ENCODE measurements at regions not wholly inside any gene's neighbourhood (a gene's known extent, or its start where the extent isn't known, plus 50 kb on each side); places are given as distances from the start of the nearest gene placed in this dataset.

DNA sequence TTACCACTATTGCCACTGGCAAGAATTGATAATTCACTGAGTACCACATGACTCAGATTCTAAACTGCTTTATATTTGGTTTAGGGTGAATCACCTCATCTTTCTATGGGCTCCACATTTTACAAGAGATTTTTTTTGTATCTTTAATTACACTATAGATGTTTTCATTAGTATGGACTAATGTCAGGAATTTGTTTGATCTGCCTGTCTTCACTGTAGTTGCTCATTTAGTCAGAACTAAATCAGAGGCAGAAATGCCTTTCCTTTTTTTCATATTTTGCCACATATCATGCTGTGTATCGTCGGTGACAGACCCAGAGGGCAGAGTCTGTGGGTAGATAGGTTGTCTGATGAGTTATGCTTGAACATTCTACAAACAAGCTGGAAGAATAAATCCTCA lies 524.1 kb downstream of the METTL15 start:
- Histone ChIP-seq H3K36me3 (no peaks in the 10 kb centered on the region), H3K4me3 (ENCODE audit: low read depth, low read length) (no peak overlapping the region), H3K27me3 (no peaks in the 10 kb centered on the region), H3K4me1 (no peaks in the 10 kb centered on the region), H3K9me3 (no peaks in the 10 kb centered on the region)
- no peak for DNase-seq
- TF ChIP-seq CTCF (IDR thresholded peaks at IDR 0.05; ENCODE audit: low read depth, low read length): no peak

DNA sequence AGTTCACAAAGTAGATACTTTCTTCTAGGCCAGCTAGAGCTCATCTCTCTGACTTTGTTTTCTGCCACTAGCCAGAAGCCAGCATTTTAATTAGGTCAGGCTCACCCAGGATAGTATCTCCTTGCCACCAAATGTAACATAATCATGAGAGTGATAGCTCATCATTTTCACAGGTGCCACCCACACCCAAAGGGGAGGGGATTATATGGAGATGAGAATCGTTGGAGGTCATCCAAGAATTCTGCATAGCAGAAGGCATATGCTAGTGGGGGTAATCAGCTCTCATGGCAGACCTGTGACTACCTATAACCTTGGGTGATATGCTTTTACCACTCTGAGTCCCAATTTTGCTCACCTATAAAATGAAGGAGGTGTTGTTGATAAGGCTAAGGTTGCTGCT lies 523.0 kb downstream of the METTL15 start:
- no peaks in the 10 kb centered on the region for H3K4me1 ChIP-seq
- TF ChIP-seq CTCF (IDR thresholded peaks at IDR 0.05; ENCODE audit: low read depth, low read length): no peak
- no peak for DNase-seq
- H3K27me3 ChIP-seq: no peaks in the 10 kb centered on the region
- no peak overlapping the region for H3K4me3 ChIP-seq (ENCODE audit: low read depth, low read length)
- no peaks in the 10 kb centered on the region for H3K36me3 ChIP-seq
- no peaks in the 10 kb centered on the region for H3K9me3 ChIP-seq

GRCh38 chr11:28629235-28629634 lies 521.0 kb downstream of the METTL15 start:
- no peaks in the 10 kb centered on the region for H3K36me3 ChIP-seq
- TF ChIP-seq CTCF (IDR thresholded peaks at IDR 0.05; ENCODE audit: low read depth, low read length): no peak
- DNase-seq: no peak
- H3K4me1 ChIP-seq: no peaks in the 10 kb centered on the region
- H3K4me3 ChIP-seq (ENCODE audit: low read depth, low read length): no peak overlapping the region
- H3K27me3 ChIP-seq: no peaks in the 10 kb centered on the region
- no peaks in the 10 kb centered on the region for H3K9me3 ChIP-seq

DNA sequence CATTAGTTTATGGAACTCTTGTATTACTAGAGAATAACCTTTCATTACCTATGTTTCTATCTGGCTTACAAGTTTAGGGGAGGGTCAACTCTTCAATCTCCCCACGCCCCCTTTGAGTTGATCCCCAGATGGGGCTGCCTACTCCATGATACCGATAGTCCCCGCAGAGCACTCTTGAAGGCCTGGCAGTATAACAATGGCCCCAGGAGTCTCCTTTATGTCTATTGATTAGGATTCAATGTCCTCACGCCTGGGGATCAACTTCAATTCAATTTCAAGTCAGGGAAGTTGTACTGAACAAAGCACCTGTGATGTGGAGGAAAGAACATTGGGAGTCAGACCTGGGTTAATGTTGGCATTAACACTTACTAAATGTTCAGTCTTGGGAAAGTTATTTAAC lies 520.2 kb downstream of the METTL15 start:
- no peaks in the 10 kb centered on the region for H3K27me3 ChIP-seq
- H3K9me3 ChIP-seq: no peaks in the 10 kb centered on the region
- no peak for DNase-seq
- no peaks in the 10 kb centered on the region for H3K4me1 ChIP-seq
- H3K4me3 ChIP-seq (ENCODE audit: low read depth, low read length): no peak overlapping the region
- TF ChIP-seq CTCF (IDR thresholded peaks at IDR 0.05; ENCODE audit: low read depth, low read length): no peak
- no peaks in the 10 kb centered on the region for H3K36me3 ChIP-seq

DNA sequence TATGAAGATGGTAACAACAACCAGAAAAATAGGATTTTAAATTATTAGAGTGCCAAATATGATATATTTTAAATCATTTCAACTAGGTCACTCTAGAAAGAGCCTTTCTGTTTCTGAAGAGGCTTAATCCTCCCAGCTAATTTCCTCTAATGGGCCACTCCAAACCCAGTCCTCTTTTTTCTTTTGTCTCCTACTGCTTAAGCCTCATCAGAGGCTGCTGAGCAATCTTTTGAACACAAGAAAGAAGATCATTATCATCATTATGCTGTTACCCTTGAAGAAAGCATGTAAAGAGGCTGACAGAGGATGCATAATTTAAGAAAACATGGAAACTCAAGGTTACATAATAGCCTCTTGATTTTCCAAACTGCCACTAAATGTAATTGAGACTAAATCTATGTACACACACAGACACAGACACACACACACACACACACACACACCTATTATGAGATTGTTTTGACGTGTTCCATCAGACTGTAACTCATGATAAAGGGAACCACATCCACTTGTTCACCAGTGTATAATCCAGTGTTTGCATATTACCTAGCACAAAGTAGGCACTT lies 519.6 kb downstream of the METTL15 start:
- no peaks in the 10 kb centered on the region for H3K36me3 ChIP-seq
- H3K9me3 ChIP-seq: no peaks in the 10 kb centered on the region
- no peak overlapping the region for H3K4me3 ChIP-seq (ENCODE audit: low read depth, low read length)
- no peak for DNase-seq
- no peaks in the 10 kb centered on the region for H3K4me1 ChIP-seq
- TF ChIP-seq CTCF (IDR thresholded peaks at IDR 0.05; ENCODE audit: low read depth, low read length): no peak
- no peaks in the 10 kb centered on the region for H3K27me3 ChIP-seq

DNA sequence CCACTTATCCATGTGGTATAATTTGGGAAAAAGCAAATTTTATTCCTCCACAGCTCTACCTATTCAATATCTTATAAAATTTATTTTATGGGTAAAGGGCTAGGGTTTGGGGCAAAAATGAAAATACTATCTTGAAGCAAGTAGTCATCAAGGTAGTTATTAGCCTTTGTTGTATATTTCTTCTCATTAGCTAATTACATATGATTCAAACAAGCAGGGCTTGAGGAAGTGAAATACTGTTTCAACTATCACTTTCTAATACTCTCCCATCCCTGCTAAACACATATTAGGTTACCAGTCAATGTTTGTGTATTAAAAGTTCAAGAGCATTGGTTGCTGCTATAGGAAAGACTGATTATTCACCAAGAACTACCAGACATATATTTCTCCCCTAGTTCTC lies 517.3 kb downstream of the METTL15 start:
- Histone ChIP-seq H3K9me3 (no peaks in the 10 kb centered on the region), H3K27me3 (no peaks in the 10 kb centered on the region), H3K4me3 (ENCODE audit: low read depth, low read length) (no peak overlapping the region), H3K36me3 (no peaks in the 10 kb centered on the region), H3K4me1 (no peaks in the 10 kb centered on the region)
- DNase-seq: no peak
- TF ChIP-seq CTCF (IDR thresholded peaks at IDR 0.05; ENCODE audit: low read depth, low read length): no peak

Data from BE2C (cell line).